Activated T-helper 2 cell treated with anti-CD3 and anti-CD28 coated beads, Interferon-gamma antibody, Interleukin-2, Interleukin-4, amounts not matched to agents 10 μg/mL and 5 μg/mL and 100 μg/mL, durations not matched to agents 14 hours and 24 hours and 36 hours (primary cell): ENCODE measurements at regions not wholly inside any gene's neighbourhood (a gene's known extent, or its start where the extent isn't known, plus 50 kb on each side); places are given as distances from the start of the nearest gene placed in this dataset.
"Not testable (repeated sequence)": the region's sequence is repeated elsewhere in the genome, so short reads cannot be mapped to it uniquely, and the experiment has no call there.

Experiments
- DNase-seq: peaks from one replicate; pipeline ENCODE4 v3.0.0; 2021; ENCODE audit warnings: low spot score
- H3K27ac Mint-ChIP-seq: one replicate; pipeline ENCODE4 v1.8.0; 2021; ENCODE audit warnings: mixed read lengths
- H3K27me3 Mint-ChIP-seq: one replicate; pipeline ENCODE4 v1.8.0; 2021; ENCODE audit warnings: low read depth, mixed read lengths
- H3K36me3 Mint-ChIP-seq: one replicate; pipeline ENCODE4 v1.8.0; 2021; ENCODE audit warnings: low read depth, mixed read lengths
- H3K4me1 Mint-ChIP-seq: one replicate; pipeline ENCODE4 v1.8.0; 2021; ENCODE audit warnings: low read depth, mixed read lengths
- H3K4me3 Mint-ChIP-seq: one replicate; pipeline ENCODE4 v1.8.0; 2021; ENCODE audit warnings: low read depth, mild to moderate bottlenecking, moderate library complexity, mixed read lengths
- H3K9me3 Mint-ChIP-seq: one replicate; pipeline ENCODE4 v1.8.0; 2021; ENCODE audit warnings: mixed read lengths
- intact Hi-C: fragments of 100-400 bp; cut with micrococcal nuclease; formaldehyde crosslinking; loops from one replicate; pipeline ENCODE4 v1.15.1; 2023

DNA sequence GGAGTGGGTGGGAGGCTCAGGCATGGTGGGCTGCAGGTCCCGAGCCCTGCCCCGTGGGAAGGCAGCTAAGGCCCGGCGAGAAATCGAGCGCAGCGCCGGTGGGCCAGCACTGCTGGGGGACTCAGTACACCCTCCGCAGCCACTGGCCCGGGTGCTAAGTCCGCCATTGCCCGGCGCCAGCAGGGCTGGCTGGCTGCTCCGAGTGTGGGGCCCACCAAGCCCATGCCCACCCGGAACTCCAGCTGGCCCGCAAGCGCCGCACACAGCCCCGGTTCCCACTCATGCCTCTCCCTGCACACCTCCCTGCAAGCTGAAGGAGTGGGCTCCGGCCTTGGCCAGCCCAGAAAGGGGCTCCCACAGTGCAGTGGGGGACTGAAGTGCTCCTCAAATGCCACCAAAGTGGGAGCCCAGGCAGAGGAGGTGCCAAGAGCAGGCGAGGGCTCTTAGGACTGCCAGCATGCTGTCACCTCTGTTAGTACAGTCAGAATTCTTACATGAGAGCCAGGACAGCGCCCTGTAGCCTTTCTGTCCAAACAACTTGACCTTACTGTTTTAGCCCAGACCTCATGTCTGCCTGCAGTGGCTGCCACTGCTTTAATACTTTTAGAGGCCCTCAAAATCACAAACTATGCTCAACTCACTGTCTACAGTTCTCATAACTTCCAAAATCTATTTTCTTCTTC, 1117.9 kb downstream of the STIM2 start:
- H3K4me3 Mint-ChIP-seq, H3K4me1 Mint-ChIP-seq, H3K27me3 Mint-ChIP-seq, DNase-seq, H3K27ac Mint-ChIP-seq, H3K36me3 Mint-ChIP-seq, intact Hi-C loops: not testable (repeated sequence)
- H3K9me3 Mint-ChIP-seq = peaks cover 53% of the 10 kb centered on the region

- Mint-ChIP-seq H3K36me3 (no peaks in the 10 kb centered on the region), H3K27ac (no peak overlapping the region), H3K27me3 (no peaks in the 10 kb centered on the region), H3K4me3 (no peak overlapping the region), H3K4me1 (no peaks in the 10 kb centered on the region), H3K9me3 (peaks cover 14% of the 10 kb centered on the region)
- intact Hi-C loops = no loop called here
- DNase-seq = no peak
These were observed 1124.9 kb downstream of the STIM2 start for GRCh38 chr4:27985522-27985921.

DNA sequence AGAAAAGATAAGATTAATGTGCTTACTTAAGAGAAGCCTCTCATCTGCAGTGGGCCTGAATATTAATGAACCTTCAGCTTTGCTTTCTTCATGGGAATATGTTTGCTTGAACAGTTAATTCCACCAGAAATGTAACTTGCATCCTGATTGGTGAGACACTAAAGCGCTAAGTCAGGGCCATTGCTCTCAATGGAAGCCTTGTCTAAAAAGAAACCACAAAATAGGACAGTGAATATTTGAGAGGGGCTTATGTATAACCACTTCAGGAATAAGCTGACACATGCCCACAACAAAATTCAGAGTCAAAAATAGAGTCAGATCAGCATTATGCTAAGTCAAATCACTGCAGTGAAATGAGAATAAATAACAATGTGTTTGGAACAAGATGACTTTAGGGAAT, 1125.8 kb downstream of the STIM2 start:
- Mint-ChIP-seq H3K4me3 (no peak overlapping the region), H3K27ac (no peak overlapping the region), H3K36me3 (no peaks in the 10 kb centered on the region), H3K27me3 (no peaks in the 10 kb centered on the region), H3K9me3 (peaks cover 12% of the 10 kb centered on the region), H3K4me1 (no peaks in the 10 kb centered on the region)
- DNase-seq = no peak
- intact Hi-C loops = no loop called here

- H3K36me3 Mint-ChIP-seq = no peaks in the 10 kb centered on the region
- H3K9me3 Mint-ChIP-seq = peaks cover 19% of the 10 kb centered on the region
- intact Hi-C loops = no loop called here
- no peak for DNase-seq
- no peaks in the 10 kb centered on the region for H3K4me1 Mint-ChIP-seq
- H3K27ac Mint-ChIP-seq = no peak overlapping the region
- no peak overlapping the region for H3K4me3 Mint-ChIP-seq
- H3K27me3 Mint-ChIP-seq = no peaks in the 10 kb centered on the region
These were observed 1141.1 kb downstream of the STIM2 start for GRCh38 chr4:28001698-28002097.

GRCh38 chr4:28004520-28004919, 1143.9 kb downstream of the STIM2 start:
- intact Hi-C loops = no loop called here
- Mint-ChIP-seq H3K9me3 (peaks cover 5% of the 10 kb centered on the region), H3K4me3 (no peak overlapping the region), H3K27me3 (no peaks in the 10 kb centered on the region), H3K36me3 (no peaks in the 10 kb centered on the region), H3K4me1 (no peaks in the 10 kb centered on the region), H3K27ac (no peak overlapping the region)
- DNase-seq = no peak

- no peaks in the 10 kb centered on the region for H3K36me3 Mint-ChIP-seq
- no peak overlapping the region for H3K4me3 Mint-ChIP-seq
- H3K4me1 Mint-ChIP-seq = no peaks in the 10 kb centered on the region
- peaks cover 5% of the 10 kb centered on the region for H3K9me3 Mint-ChIP-seq
- DNase-seq = no peak
- intact Hi-C loops = no loop called here
- no peak overlapping the region for H3K27ac Mint-ChIP-seq
- no peaks in the 10 kb centered on the region for H3K27me3 Mint-ChIP-seq
These were observed 1145.4 kb downstream of the STIM2 start for GRCh38 chr4:28006021-28006420.

DNA sequence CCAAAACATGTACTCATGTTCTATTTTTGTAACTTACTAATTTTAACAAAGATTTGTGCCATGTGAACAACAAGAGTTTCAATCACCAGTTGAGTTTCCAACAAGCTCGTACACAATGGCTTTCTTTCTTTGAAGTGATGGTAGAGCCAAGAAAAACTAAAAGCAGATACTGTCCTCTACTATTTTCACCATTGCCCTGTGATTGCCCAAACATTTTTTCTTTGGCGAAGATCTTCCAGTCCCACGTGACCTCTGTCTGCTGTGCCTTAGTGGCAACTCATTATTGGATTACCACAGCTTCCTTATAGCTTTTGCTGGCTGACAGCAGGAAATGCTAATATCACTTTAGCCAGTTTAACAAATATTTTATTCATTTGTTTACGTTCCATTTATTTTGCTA, 1147.1 kb downstream of the STIM2 start:
- Mint-ChIP-seq H3K27ac (no peak overlapping the region), H3K27me3 (no peaks in the 10 kb centered on the region), H3K9me3 (peaks cover 4% of the 10 kb centered on the region), H3K4me3 (no peak overlapping the region), H3K36me3 (no peaks in the 10 kb centered on the region), H3K4me1 (no peaks in the 10 kb centered on the region)
- intact Hi-C loops = no loop called here
- DNase-seq = no peak

DNA sequence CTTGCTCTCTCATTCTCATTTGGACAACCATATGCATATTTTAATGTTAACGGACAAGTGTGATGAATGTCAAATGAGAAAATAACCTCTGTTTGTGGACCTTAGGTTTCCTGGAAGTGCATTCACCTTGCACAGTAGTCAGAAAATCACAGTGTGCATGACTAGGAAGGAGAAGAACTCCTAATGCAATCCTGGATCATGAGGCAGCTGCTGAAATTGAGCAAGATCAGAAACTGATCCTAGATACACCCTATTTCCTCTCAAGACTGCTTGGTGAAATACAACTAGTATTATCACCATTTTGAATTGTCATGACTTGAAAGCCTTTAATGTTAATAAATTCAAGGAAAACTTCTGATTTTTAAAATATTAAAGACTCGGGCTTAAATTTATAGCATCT, 1148.9 kb downstream of the STIM2 start:
- Mint-ChIP-seq H3K27me3 (no peaks in the 10 kb centered on the region), H3K4me3 (no peak overlapping the region), H3K4me1 (no peaks in the 10 kb centered on the region), H3K9me3 (no peaks in the 10 kb centered on the region), H3K36me3 (no peaks in the 10 kb centered on the region), H3K27ac (no peak overlapping the region)
- intact Hi-C loops = no loop called here
- DNase-seq = no peak

- H3K27ac Mint-ChIP-seq = no peak overlapping the region
- no peak for DNase-seq
- no peak overlapping the region for H3K4me3 Mint-ChIP-seq
- H3K9me3 Mint-ChIP-seq = peaks cover 3% of the 10 kb centered on the region
- no peaks in the 10 kb centered on the region for H3K36me3 Mint-ChIP-seq
- H3K4me1 Mint-ChIP-seq = no peaks in the 10 kb centered on the region
- intact Hi-C loops = no loop called here
- H3K27me3 Mint-ChIP-seq = no peaks in the 10 kb centered on the region
These were observed 1150.1 kb downstream of the STIM2 start for GRCh38 chr4:28010577-28011240.

GRCh38 chr4:28014469-28014868, 1153.8 kb downstream of the STIM2 start:
- H3K36me3 Mint-ChIP-seq = no peaks in the 10 kb centered on the region
- H3K4me3 Mint-ChIP-seq = no peak overlapping the region
- DNase-seq = no peak
- peaks cover 17% of the 10 kb centered on the region for H3K9me3 Mint-ChIP-seq
- no peaks in the 10 kb centered on the region for H3K27me3 Mint-ChIP-seq
- no peaks in the 10 kb centered on the region for H3K4me1 Mint-ChIP-seq
- intact Hi-C loops = no loop called here
- no peak overlapping the region for H3K27ac Mint-ChIP-seq

DNA sequence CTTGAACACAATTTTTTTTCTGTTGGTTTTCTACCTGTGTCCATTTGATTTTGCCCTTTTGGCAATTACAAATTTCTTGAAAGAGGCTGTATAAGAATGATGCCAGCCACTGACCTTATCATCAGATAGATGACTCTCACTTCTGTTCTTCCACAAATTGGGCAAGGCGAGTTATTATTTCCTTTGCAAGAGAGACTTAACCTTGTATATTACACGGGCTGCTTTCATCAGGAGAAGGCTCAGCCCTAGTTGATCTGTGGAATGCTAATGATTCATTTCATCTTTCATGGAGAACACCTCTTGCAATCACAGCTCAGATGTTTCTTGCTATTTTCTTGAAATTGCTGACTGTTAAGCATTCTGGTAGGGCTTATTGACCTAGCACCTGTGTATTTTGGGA, 1155.4 kb downstream of the STIM2 start:
- H3K4me3 Mint-ChIP-seq = no peak overlapping the region
- intact Hi-C loops = no loop called here
- H3K4me1 Mint-ChIP-seq = no peaks in the 10 kb centered on the region
- H3K27me3 Mint-ChIP-seq = no peaks in the 10 kb centered on the region
- H3K36me3 Mint-ChIP-seq = no peaks in the 10 kb centered on the region
- DNase-seq = no peak
- H3K9me3 Mint-ChIP-seq = peaks cover 27% of the 10 kb centered on the region
- H3K27ac Mint-ChIP-seq = no peak overlapping the region

GRCh38 chr4:28038253-28038652, 1177.6 kb downstream of the STIM2 start:
- H3K27me3 Mint-ChIP-seq, H3K4me3 Mint-ChIP-seq, intact Hi-C loops, H3K36me3 Mint-ChIP-seq, H3K27ac Mint-ChIP-seq, DNase-seq, H3K4me1 Mint-ChIP-seq: not testable (repeated sequence)
- peaks cover 49% of the 10 kb centered on the region for H3K9me3 Mint-ChIP-seq

GRCh38 chr4:28062562-28062961, 1201.9 kb downstream of the STIM2 start:
- Mint-ChIP-seq H3K9me3 (peaks cover 8% of the 10 kb centered on the region), H3K27ac (no peak overlapping the region), H3K4me3 (no peak overlapping the region), H3K36me3 (no peaks in the 10 kb centered on the region), H3K27me3 (no peaks in the 10 kb centered on the region), H3K4me1 (no peaks in the 10 kb centered on the region)
- DNase-seq = no peak
- intact Hi-C loops = no loop called here
